ENCODE measurements at regions not wholly inside any gene's neighbourhood (a gene's known extent, or its start where the extent isn't known, plus 50 kb on each side); places are given as distances from the start of the nearest gene placed in this dataset.
"Not testable (repeated sequence)": the region's sequence is repeated elsewhere in the genome, so short reads cannot be mapped to it uniquely, and the experiment has no call there.

GRCh38 chr4:118410138-118410537 is 57.3 kb upstream of the PRSS12 start:
- no peak for DNase-seq

GRCh38 chr4:118417325-118417724 is 64.5 kb upstream of the PRSS12 start:
- DNase-seq, result no peak

GRCh38 chr4:118417800-118418199 is 65.0 kb upstream of the PRSS12 start:
- DNase-seq, result not testable (repeated sequence)

- DNase-seq, result not testable (repeated sequence)
Measured at GRCh38 chr4:118418396-118418795, 65.6 kb upstream of the PRSS12 start.

GRCh38 chr4:118419626-118420025 is 66.8 kb upstream of the PRSS12 start:
- not testable (repeated sequence) for DNase-seq

- peak; percentile 0 for DNase-seq
Measured at GRCh38 chr4:118424062-118424461, 71.3 kb upstream of the PRSS12 start.

- not testable (repeated sequence) for DNase-seq
Measured at GRCh38 chr4:118428881-118429280, 76.1 kb upstream of the PRSS12 start.

GRCh38 chr4:118432359-118432758 is 79.6 kb upstream of the PRSS12 start:
- not testable (repeated sequence) for DNase-seq

- DNase-seq, result not testable (repeated sequence)
Measured at GRCh38 chr4:118433612-118434375, 81.0 kb upstream of the PRSS12 start.

- DNase-seq, result not testable (repeated sequence)
Measured at GRCh38 chr4:118435415-118435814, 82.6 kb upstream of the PRSS12 start.

GRCh38 chr4:118442115-118442837 is 89.5 kb upstream of the PRSS12 start:
- DNase-seq, result not testable (repeated sequence)

- DNase-seq, result not testable (repeated sequence)
Measured at GRCh38 chr4:118447397-118447796, 94.6 kb upstream of the PRSS12 start.

GRCh38 chr4:118454857-118455256 is 102.1 kb upstream of the PRSS12 start:
- not testable (repeated sequence) for DNase-seq

GRCh38 chr4:118461435-118461834 is 108.6 kb upstream of the PRSS12 start:
- not testable (repeated sequence) for DNase-seq

GRCh38 chr4:118465831-118466230 is 113.0 kb upstream of the PRSS12 start:
- not testable (repeated sequence) for DNase-seq

- not testable (repeated sequence) for DNase-seq
Measured at GRCh38 chr4:118474001-118474626, 121.3 kb upstream of the PRSS12 start.

- DNase-seq, result not testable (repeated sequence)
Measured at GRCh38 chr4:118474771-118475170, 122.0 kb upstream of the PRSS12 start.

- not testable (repeated sequence) for DNase-seq
Measured at GRCh38 chr4:118475901-118476300, 123.1 kb upstream of the PRSS12 start.

GRCh38 chr4:118477826-118478225 is 125.0 kb upstream of the PRSS12 start:
- not testable (repeated sequence) for DNase-seq

GRCh38 chr4:118485801-118486314 is 133.1 kb upstream of the PRSS12 start:
- DNase-seq, result not testable (repeated sequence)

GRCh38 chr4:118492963-118493362 is 140.2 kb upstream of the PRSS12 start:
- DNase-seq, result not testable (repeated sequence)

GRCh38 chr4:118494437-118494836 is 141.6 kb upstream of the PRSS12 start:
- not testable (repeated sequence) for DNase-seq

- not testable (repeated sequence) for DNase-seq
Measured at GRCh38 chr4:118502967-118503366, 150.2 kb upstream of the PRSS12 start.
